Muscle of back (tissue), 3 donors: ENCODE measurements at regions not wholly inside any gene's neighbourhood (a gene's known extent, or its start where the extent isn't known, plus 50 kb on each side); places are given as distances from the start of the nearest gene placed in this dataset.
A peak's percentile ranks its signal among the peaks of the same experiment; 100 is the strongest.
"Not testable (repeated sequence)": the region's sequence is repeated elsewhere in the genome, so short reads cannot be mapped to it uniquely, and the experiment has no call there.

ENCODE experiments used
- DNase-seq, 3 donors: peaks; one replicate each; pipeline versions ENCODE4 v3.0.0 to v3.0.0-alpha.2; 2013

DNA sequence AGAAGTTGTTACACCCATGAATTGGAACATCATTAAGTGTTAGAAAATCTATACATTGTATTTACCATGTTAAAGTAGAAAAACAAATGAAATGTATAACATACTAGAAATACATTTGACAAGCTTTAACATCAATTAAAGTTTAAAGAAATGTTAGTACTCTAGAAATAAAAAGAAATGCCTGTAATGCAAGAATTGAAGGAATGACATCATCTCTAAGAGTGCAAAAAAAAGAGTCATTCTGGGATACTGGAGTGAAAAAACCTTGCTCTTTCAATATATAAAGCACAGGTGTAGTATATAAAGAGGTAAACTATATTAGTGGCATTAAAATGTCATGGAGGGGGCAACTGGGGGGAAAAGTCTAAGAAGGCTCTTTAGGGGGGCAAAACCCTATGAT lies 210.8 kb upstream of the PLD5 start:
- DNase-seq = no peak

DNA sequence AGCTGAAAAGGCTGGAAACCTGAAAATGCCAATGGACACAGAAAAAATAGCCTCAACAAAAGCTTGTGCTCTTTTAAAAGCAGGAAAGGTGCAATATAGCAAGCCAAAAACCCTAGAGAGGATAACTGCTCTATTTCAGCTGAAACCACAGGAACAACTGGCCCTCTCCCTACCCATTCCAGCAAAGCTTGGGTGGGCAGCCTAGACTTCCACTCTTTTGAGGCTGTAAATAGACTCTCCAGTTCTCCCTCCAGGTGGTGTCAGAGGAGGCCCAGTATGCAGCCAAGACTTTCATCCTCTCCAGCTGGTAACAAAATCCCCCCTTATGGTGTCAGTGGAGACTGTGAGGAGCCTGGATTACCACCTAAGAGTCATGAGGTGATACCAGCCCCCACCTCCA lies 206.9 kb upstream of the PLD5 start:
- DNase-seq = no peak

DNA sequence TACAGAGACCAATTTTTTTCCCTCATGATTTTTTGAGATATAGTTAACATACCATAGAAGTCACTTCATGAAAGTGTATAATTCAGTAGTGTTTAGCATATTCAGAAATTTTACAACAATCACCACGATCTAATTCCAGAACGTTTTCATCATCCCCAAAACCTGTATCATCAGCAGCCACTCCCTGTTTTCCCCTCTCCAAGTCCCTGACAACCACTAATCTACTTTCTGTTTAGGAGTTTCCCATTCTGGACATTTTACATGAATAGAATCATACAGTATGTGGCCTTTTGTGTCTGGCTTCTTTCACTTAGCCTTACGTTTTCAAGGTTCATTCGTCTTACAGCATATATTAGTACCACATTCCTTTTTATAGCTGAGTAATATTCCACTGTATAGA lies 204.2 kb upstream of the PLD5 start:
- no peak for DNase-seq

DNA sequence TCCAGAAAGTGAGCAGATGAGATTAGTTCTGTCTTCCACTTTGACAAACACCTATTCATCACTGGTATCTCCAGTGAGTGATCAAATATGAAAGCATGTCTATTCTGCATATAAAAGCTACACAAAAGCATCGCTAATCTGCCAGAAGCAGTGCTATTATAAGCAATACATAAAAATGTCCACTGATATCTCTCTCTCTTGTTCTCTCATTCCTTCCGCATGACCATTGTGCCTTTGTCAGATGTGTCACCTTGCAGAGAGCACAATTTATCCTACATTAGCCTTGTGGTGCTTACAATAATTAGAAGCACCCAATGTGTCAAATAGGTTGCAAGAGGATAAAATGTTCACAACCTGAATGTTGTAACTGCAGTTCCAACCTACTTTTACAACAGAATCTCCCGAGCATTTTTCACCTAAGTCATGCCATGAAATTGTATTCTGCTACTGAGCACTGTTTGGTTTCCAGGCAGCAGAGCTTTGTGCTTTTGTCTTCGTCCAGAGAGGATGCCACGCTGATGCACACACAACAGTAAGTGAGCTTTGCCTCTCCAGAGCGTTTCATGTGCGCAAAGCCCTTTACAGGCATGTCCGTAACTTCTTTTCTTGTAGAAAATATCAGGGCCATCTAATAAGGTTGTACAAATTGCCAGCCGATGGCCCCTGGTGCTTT lies 198.7 kb upstream of the PLD5 start:
- no peak for DNase-seq

DNA sequence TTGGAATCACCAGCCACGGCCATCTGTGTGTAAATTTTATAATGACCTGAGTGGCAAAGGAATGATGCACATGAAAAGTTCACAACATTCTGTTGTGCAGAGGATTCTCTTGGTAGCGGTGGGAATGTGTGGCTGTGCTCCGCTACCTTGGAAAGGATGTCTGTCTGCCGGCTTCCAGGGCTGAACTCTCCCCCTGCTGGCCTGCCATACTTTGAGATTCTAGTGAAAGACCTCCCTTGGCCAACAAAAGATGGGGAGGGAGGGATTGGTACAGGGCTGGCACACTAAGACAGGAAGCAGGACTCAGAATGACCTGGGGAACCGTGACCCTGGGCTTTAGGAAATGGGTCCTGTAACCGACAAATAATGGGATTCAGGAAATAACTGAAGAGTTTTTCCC lies 194.5 kb upstream of the PLD5 start:
- DNase-seq = no peak

DNA sequence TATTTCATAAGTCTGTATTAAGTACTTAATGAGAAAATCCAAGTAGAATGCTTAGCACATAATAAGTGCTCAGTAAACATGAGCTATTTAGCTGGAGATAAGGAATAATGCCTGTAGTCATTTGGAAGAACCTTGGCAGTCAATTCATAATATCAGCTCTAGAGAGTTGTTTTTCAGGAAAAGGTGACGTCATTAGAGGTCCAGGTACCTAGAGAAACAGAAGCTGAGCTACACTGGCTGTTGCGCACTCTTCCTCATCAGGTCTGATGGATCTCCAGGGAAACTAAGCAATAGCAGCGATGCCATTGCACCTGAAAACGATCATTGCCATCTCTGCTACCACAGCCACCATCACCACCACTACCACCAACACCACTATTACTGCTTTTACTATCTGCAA lies 187.8 kb upstream of the PLD5 start:
- no peak for DNase-seq

DNA sequence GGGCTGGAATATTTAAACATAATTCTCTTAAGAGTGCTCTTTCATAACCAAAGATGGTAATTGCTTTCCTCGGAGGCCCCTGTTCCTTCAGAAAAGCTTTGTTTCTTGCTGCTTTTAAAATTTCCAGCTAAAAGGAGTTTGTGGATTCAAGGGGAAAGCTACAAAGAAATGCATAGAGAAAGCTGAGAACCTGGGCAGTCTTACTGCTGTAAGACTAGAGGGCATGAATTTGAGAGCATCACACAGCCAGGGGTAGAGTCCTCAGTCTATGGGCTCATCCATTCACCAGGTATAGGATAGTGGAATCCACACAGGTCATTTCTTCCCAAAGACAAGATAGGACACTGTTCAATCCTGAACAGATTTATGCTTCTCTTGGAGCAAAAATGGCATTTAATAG lies 186.3 kb upstream of the PLD5 start:
- no peak for DNase-seq

DNA sequence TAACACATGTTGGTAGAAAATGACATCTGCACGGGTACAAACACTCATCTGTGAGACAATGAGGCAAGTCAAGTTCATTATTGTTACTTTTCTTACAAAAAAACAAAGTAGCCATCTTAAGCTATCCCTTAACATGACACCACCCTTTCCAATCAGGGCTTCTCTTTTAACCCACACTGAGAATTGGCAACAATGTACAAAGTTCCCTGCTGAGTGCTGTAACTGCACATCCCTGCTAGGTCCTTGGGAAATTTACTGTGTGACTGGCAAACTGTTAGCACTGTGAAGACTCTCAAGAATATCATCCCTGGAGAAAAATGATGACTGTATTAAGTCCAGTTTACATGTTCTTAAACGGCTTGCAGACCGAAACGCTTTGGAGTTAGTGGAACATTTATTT lies 185.8 kb upstream of the PLD5 start:
- no peak for DNase-seq

DNA sequence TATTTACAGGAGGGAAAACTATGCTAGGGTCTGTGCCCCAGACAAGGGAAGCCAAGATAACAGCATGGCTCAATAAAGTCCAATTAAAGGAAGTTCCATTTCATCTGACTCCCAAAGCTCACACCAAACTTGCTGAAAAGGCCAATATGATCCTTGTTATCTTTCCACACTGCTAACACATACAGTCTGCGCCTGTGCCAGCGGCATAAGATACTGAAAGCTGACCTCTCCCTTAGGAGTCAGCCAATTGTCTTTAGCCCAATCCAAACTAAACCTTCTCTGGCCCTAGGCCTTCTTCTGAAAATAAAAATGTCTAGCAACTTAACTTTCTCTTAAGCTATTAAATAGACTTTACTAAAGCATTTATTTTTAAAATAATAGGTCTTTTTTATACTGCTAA lies 179.0 kb upstream of the PLD5 start:
- peak in 1 of 3 donors; percentile 6 for DNase-seq

DNA sequence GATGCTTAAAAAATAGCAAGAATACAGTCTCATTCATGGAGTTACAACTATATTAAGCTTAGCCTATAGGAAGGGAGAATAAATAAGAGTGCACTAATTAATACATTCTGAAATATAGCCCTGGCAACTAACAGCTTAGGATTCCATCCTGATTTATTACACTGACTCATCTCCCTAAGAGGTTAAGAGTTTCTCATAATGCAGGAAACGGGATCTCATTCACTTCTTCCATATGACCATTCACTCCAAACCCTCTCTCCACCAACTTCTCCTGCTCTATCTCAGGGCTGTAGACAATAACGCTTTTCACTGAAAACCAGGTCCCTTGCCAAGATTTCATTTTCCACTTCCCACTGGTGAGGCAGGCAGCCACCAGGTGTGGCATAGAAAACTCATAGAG lies 168.5 kb upstream of the PLD5 start:
- no peak for DNase-seq

DNA sequence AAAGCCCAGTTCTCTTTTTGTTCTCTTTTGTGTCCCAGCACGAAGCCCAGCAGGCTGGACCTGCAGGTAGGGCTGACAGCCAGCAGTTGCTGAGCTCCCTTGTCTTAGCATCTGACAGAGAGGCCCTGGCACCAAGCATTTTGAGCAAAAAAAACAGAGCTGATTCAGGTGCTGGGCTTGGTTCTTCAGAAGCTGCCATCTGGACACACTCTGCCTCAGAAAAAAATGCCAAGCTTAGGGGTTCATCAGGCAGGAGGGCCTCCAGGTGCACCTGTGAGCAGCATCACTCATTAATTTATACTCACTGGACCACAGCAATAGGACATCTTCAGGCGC lies 167.1 kb upstream of the PLD5 start:
- DNase-seq = no peak

DNA sequence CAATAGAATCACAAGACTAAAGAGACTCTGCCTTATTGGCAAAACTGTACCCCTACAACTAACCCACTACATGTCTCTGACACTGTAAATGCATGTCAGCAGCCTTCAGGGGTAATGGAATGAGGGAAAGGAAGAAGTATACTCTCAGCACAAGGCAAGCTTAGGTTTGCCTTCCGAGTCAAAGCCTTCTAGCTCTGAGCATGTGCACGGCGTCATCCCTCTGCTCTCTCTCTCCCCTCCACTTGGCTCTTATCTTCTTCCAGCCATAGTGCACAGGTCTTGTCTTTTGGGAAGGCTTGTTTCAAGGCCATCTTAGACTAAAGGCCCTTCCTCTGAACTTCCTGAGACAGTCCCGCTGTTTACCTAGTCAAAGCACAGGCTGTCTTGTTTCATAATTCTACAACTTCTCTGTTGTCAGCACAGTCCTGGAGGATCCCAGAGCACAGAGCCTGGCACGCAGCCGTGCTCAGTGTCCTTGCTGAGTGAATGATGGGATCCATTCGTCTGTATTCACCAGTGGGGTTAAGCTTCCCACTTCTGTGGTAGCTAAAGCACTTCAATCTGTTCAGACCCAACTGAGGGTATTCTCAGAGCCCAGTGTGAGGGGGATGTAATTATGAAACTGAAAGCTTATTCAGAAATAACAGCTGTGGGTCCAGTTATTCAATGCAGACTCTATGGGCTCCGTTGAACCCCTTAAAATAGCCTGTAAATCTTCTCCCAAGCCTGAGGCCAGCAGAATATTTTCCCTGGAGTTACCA lies 166.5 kb upstream of the PLD5 start:
- no peak for DNase-seq

DNA sequence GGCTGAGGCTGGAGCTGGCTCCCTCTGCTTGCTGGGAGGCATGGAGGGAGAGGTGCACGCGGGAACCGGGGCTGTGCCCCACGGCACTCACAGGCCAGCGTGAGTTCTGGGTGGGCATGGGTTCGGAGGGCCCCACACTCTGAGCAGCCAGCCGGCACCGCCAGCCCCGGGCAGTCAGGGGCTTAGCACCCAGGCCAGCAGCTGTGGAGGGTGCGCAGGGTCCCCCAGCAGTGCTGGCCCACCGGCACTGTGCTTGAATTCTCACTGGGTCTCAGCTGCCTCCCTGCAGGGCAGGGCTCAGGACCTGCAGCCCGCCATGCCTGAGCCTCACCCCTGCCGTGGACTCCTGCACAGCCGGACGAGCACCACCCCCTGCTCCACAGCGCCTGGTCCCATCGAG lies 164.9 kb upstream of the PLD5 start:
- no peak for DNase-seq

DNA sequence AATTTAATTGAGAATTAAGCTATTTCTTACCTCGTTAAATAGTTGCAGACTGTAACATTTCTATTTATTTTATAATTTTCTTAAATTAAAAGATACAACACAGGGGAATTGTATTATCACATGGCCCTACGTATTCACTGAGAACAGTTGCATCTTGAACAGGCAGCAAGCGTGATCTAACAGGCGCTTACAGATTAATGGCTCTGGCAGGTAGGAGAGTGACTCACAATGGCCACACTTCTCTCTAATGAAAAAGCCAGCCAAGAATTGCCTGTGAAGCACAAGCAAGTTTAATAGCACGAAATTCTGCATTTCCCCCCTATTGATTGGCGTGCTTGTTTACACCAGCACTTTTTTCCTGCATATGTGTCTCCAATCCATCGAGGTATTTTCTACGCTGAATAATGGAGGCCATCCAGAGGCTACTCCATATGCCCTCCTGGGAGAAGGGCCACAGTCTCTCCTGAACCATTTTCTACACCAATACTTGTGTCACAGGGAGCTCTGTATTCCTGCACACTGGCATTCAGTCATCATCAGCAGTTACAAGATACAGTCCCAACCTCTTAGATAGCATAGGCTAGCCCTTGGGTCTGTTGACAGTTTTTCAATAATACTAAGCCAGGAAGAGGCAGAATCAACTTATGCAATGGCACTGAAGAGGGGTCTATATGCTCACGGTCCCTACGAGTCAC lies 150.6 kb upstream of the PLD5 start:
- no peak for DNase-seq

DNA sequence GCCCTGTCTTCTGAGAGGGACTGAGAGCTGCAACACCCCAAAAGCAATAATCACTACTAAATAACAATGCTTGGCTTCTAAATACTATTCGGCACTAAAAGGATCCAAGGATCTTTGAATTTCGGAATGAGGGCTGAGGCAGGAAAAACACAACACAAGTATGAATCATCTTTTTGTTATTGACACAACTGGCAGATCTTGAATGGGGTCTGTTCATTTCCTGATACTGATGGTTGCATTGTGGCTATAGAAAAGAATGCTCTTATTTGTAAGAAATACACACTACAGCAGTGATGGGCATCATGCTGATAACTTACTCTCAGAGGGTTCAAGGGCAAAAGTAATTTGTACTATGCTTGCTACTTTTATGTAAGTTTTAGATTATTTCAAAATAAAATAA lies 149.2 kb upstream of the PLD5 start:
- no peak for DNase-seq

DNA sequence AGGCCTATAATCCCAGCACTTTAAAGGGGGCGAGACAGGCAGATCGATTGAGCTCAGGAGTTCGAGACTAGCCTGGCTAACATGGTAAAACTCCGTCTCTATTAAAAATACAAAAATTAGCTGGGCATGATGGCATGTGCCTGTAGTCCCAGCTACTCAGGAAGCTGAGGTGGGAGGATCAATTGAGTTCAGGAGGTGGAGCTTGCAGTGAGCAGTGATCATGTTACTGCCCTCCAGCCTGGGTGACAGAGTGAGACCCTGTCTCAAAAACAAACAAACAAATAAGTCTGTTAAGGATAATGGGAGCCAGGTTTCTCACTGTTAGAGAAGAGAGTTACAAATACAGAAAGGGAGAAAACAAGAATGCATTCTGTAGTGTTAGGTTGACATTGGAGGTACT lies 148.7 kb upstream of the PLD5 start:
- not testable (repeated sequence) for DNase-seq

DNA sequence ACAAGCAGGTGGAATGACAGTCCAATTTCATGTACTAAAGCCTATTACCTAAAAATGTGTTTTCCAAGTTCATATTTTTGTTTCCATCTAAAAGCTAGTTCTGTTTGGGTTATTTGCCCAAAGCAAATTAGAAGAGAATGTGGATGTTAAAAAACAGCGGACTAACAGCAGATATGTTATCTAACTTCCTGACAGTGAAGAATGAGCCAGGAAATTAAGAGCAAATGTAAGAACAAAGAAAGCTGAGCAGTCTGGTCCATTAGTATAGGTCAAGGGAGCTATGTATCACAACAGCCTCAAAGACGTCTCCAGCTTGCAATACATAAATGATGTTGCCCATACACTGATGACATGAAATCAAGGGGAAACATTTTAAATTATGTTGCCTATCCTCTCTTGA lies 145.5 kb upstream of the PLD5 start:
- DNase-seq = no peak

DNA sequence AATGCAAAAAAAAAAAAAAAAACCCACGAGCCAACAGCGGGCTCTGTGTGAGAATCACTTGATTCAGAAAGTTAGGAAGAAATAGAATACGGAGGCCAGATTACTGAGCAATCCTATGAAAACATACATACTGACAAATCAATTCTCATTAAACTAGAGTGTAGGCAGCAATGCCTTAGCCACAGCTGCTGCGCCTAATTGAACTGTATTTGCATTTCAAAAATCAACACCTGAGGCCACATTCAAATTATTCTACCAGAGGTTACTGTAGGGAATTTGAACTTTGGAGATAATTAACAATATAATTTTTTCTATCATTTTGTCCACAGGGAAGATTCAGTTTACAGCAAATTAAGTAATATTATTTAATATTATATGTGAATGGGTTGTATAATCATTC lies 138.4 kb upstream of the PLD5 start:
- DNase-seq = no peak

DNA sequence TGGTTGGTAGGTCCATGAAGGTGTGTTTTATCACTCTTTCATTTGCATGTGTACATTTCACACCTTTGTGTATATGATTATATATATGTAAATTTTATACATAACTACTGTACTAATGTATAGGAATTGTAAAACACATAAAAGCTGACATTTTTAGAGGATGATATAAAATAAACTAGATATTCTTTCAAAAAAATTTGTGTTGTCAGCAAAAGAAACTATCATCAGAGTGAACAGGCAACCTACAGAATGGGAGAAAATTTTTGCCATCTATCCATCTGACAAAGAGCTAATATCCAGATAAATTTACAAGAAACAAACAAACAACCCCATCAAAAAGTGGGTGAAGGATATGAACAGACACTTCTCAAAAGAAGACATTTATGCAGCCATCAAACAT lies 129.3 kb upstream of the PLD5 start:
- DNase-seq = not testable (repeated sequence)

DNA sequence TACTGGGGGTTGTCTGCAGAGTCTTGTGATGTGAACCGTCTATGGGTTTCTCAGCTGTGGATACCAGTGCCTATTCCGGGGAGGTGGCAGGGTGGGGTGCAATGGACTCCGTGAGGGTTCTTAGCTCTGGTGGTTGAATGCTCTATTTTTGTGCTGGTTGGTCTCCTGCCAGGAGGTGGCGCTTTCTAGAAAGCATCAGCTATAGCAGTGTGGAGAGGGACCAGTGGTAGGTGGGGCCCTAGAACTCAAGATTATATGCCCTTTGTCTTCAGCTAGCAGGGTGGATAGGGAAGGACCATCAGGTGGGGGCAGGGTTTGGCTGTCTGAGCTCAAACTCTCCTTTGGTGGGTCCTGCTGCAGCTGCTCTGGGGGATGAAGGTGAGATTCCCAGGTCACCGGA lies 127.3 kb upstream of the PLD5 start:
- DNase-seq = peak in 1 of 3 donors; percentile 3

DNA sequence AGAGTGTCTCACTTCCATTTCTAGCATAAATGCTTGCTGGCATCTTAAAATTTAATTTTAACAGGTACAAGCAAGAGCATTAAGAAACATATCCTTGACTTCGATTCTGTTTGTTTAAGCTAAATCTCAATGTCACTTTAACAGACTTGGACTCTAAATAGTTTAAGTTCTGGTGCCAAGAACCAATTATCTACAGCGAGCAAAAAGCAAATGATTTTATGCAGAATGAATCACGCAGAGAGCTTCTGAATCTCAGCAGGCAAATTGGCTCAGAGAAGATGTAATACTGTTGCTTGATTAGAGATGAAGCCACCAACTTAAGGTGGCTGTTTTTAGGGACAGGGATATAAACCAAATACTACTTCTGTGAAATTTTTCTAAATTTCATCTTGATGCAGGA lies 117.0 kb upstream of the PLD5 start:
- DNase-seq = no peak

DNA sequence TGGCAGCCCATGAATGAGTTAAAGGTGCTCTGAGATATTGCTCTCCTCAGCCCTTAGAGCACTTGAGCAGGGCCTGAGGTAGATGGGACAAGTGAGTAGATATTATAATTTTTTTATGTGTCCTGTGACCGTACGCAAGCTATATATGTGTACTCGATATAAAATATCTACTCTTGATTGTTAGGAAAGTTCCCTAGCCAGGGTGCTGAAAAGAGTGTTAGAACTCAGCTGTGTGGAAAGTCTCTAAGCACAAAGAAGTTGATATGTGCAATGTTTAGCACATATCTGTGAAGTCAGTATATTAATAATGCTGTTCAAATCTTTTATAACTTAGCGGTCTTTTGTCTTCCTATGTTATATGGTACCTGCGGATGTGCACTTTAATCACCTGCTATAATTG lies 114.6 kb upstream of the PLD5 start:
- no peak for DNase-seq

DNA sequence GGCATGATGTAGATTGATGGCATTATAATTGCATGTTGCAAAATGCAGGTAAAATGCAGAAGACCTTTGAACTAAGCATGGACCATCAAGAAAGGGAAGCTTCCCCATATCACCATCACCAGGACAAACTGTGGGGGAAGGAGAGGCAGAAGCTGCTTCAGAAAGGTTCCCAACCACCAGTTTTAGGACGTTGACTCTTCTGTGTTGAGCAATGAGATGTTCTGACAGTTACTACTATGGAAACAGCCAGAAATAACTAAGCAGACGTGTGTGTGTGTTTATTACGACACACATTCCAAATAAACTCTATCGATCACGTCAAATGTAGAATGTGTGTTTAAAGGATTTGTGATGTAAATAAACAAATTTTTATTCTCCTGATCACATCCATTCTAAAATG lies 110.2 kb upstream of the PLD5 start:
- DNase-seq = no peak

DNA sequence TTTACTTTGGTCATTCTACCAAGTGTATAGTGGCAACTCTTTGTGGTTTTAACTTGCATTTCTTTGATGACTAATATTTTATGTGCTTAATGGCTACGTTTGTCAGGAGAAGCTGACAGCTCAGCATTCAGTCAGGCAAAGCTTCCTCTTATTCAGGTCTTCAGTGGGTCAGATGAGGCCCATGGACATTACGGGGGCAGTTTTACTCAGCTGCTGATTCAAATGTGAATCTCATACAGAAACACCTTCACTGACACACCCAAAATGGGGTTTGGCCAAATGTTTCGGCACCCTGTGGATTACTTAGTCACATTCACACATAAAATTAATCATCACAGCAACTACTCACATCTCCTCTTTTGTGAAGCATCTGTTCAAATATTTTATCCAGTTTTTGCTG lies 104.9 kb upstream of the PLD5 start:
- DNase-seq = no peak
